Sigmoid colon (tissue), 6 donors: ENCODE measurements at regions not wholly inside any gene's neighbourhood (a gene's known extent, or its start where the extent isn't known, plus 50 kb on each side); places are given as distances from the start of the nearest gene placed in this dataset.

Experiments used
- DNase-seq: peaks from one replicate; pipeline ENCODE4 v3.0.0-alpha.2; 2019
- H3K27ac ChIP-seq, 4 donors: fragments of 200-600 bp; sonication (generic); one replicate each; pipeline ENCODE4 v1.5.1; 2016 to 2019; ENCODE audit warnings: mild to moderate bottlenecking in 1 of 4
- H3K27me3 ChIP-seq, 3 donors: fragments of 200-600 bp; sonication (generic); one replicate each; pipeline ENCODE4 v1.5.1; 2019; ENCODE audit warnings: mild to moderate bottlenecking in 1 of 3
- H3K36me3 ChIP-seq, 4 donors: fragments of 200-600 bp; sonication (generic); one replicate each; pipeline ENCODE4 v1.5.1; 2016 to 2019
- H3K4me1 ChIP-seq, 4 donors: fragments of 200-600 bp; sonication (generic); one replicate each; pipeline ENCODE4 v1.5.1; 2017 to 2019
- H3K4me3 ChIP-seq, 4 donors: fragments of 200-600 bp; sonication (generic); one replicate each; pipeline ENCODE4 v1.5.1; 2017 to 2019; ENCODE audit warnings: mild to moderate bottlenecking in 2 of 4, moderate library complexity in 1 of 4
- H3K9me3 ChIP-seq, 4 donors: fragments of 200-600 bp in 3 of 4; sonication (generic) in 3 of 4; one replicate each; pipeline versions ENCODE4 v1.5.1 to v1.6.1; 2013 to 2019
- CTCF ChIP-seq, 4 experiments: fragments of 450-650 bp in 3 of 4; fragments of 200-600 bp in 1 of 4; IDR thresholded peaks; one replicate each; pipeline ENCODE4 v1.5.1; 2016 to 2019; ENCODE audit warnings: antibody characterized with exemption in 4 of 4, mild to moderate bottlenecking in 3 of 4, moderate library complexity in 2 of 4
- EP300 ChIP-seq, 4 donors: sonication (generic); formaldehyde crosslinking; IDR thresholded peaks; one replicate each; pipeline ENCODE4 v1.6.1; 2017; ENCODE audit warnings: antibody characterized with exemption in 4 of 4
- POLR2A ChIP-seq, 2 donors: fragments of 450-650 bp; IDR thresholded peaks; one replicate each; pipeline ENCODE4 v1.6.1; 2016; ENCODE audit warnings: antibody characterized with exemption in 2 of 2, mild to moderate bottlenecking in 2 of 2, moderate library complexity in 2 of 2
- POLR2AphosphoS5 ChIP-seq, 4 donors: sonication (generic); formaldehyde crosslinking; IDR thresholded peaks; one replicate each; pipeline ENCODE4 v1.6.1; 2017; ENCODE audit warnings: antibody characterized with exemption in 4 of 4
- WGBS, 2 donors: extraction: QIAGEN DNeasy Blood & Tissue Kit; methylation state at CpG; one replicate each; pipeline ENCODE4 v1.1.7; 2013; 5-methylcytosine and 5-hydroxymethylcytosine counted together
- intact Hi-C: fragments of 100-400 bp; cut with DNase I; formaldehyde crosslinking; loops from one replicate; pipeline ENCODE4 v1.15.1; 2023
- donor health status: healthy with polysubstance abuse.
- donor health status: healthy.

GRCh38 chr5:58224221-58224620 lies 235.7 kb downstream of the PLK2 start:
- Histone ChIP-seq H3K27ac (no peak overlapping the region), H3K4me1 (no peaks in the 10 kb centered on the region), H3K9me3 (no peaks in the 10 kb centered on the region), H3K4me3 (no peak overlapping the region), H3K36me3 (no peaks in the 10 kb centered on the region), H3K27me3 (no peaks in the 10 kb centered on the region)
- intact Hi-C loops: no loop called here
- TF ChIP-seq EP300 (IDR thresholded peaks at IDR 0.05) (no peak), CTCF (IDR thresholded peaks at IDR 0.05) (no peak), POLR2AphosphoS5 (IDR thresholded peaks at IDR 0.05) (no peak), POLR2A (IDR thresholded peaks at IDR 0.05) (no peak)
- 87 to 88% methylated on average over 4 of the region's 4 CpGs for WGBS, 2 donors
- no peak for DNase-seq

- TF ChIP-seq POLR2A (IDR thresholded peaks at IDR 0.05) (no peak), POLR2AphosphoS5 (IDR thresholded peaks at IDR 0.05) (no peak), CTCF (IDR thresholded peaks at IDR 0.05) (no peak), EP300 (IDR thresholded peaks at IDR 0.05) (no peak)
- intact Hi-C loops: no loop called here
- H3K27ac ChIP-seq: no peak overlapping the region
These were observed 244.5 kb downstream of the PLK2 start for GRCh38 chr5:58215364-58215763.

GRCh38 chr5:58211441-58211840 lies 248.4 kb downstream of the PLK2 start:
- no peaks in the 10 kb centered on the region for H3K36me3 ChIP-seq
- WGBS, 2 donors: 89 to 91% methylated on average over 1 of the region's 1 CpG
- no peak overlapping the region for H3K27ac ChIP-seq
- DNase-seq: no peak
- H3K4me1 ChIP-seq: no peaks in the 10 kb centered on the region
- intact Hi-C loops: no loop called here
- no peak overlapping the region for H3K4me3 ChIP-seq
- no peak for TF ChIP-seq POLR2A (IDR thresholded peaks at IDR 0.05)
- no peak for TF ChIP-seq CTCF (IDR thresholded peaks at IDR 0.05)
- no peak for TF ChIP-seq EP300 (IDR thresholded peaks at IDR 0.05)
- peaks cover 0 to 2% (median 0%) of the 10 kb centered on the region in 4 donors for H3K9me3 ChIP-seq
- no peaks in the 10 kb centered on the region for H3K27me3 ChIP-seq

More at GRCh38 chr5:58215364-58215763, 244.5 kb downstream of the PLK2 start:
- Histone ChIP-seq H3K36me3 (no peaks in the 10 kb centered on the region), H3K27me3 (no peaks in the 10 kb centered on the region), H3K4me1 (no peaks in the 10 kb centered on the region), H3K4me3 (no peak overlapping the region), H3K9me3 (peaks cover 0 to 2% (median 0%) of the 10 kb centered on the region in 4 donors)
- DNase-seq: no peak

- H3K27me3 ChIP-seq: no peaks in the 10 kb centered on the region
- no peak for TF ChIP-seq POLR2A (IDR thresholded peaks at IDR 0.05)
- no peaks in the 10 kb centered on the region for H3K36me3 ChIP-seq
- no peak for DNase-seq
- intact Hi-C loops: no loop called here
- WGBS, 2 donors: 28 to 73% methylated on average over 7 of the region's 7 CpGs
- no peaks in the 10 kb centered on the region for H3K4me1 ChIP-seq
- H3K4me3 ChIP-seq: no peak overlapping the region
- no peak overlapping the region for H3K27ac ChIP-seq
- H3K9me3 ChIP-seq: peaks cover 0 to 2% (median 0%) of the 10 kb centered on the region in 4 donors
These were observed 251.2 kb downstream of the PLK2 start for GRCh38 chr5:58208674-58209073.

- no peaks in the 10 kb centered on the region for H3K4me1 ChIP-seq
- TF ChIP-seq CTCF (IDR thresholded peaks at IDR 0.05) (no peak), POLR2AphosphoS5 (IDR thresholded peaks at IDR 0.05) (no peak), POLR2A (IDR thresholded peaks at IDR 0.05) (no peak), EP300 (IDR thresholded peaks at IDR 0.05) (no peak)
- H3K4me3 ChIP-seq: no peak overlapping the region
- no peaks in the 10 kb centered on the region for H3K27me3 ChIP-seq
- DNase-seq: no peak
- 63 to 64% methylated on average over 1 of the region's 1 CpG for WGBS, 2 donors
- no peaks in the 10 kb centered on the region for H3K36me3 ChIP-seq
- intact Hi-C loops: no loop called here
- H3K9me3 ChIP-seq: no peaks in the 10 kb centered on the region
- H3K27ac ChIP-seq: no peak overlapping the region
These were observed 252.8 kb downstream of the PLK2 start for GRCh38 chr5:58207076-58207475.
